ENCODE measurements at regions not wholly inside any gene's neighbourhood (a gene's known extent, or its start where the extent isn't known, plus 50 kb on each side); places are given as distances from the start of the nearest gene placed in this dataset.

- H2BK5ac ChIP-seq (ENCODE audit: low read depth, low read length, poor library complexity) = no peak overlapping the region
- H3K9me3 ChIP-seq (ENCODE audit: insufficient read depth, low read depth, low read length) = peaks cover 6% of the 10 kb centered on the region
- no peak overlapping the region for H2AFZ ChIP-seq (ENCODE audit: insufficient read depth, low read length, poor library complexity)
- no CpG with 5 or more reads among the region's 6 CpGs for WGBS (ENCODE audit: extremely low coverage, insufficient coverage, insufficient read length)
- peaks cover 15% of the 10 kb centered on the region for H3K79me1 ChIP-seq (ENCODE audit: low read length)
- peak overlapping the region; percentile 28 for H3K27ac ChIP-seq (ENCODE audit: low read depth, low read length)
- H3K4me3 ChIP-seq (ENCODE audit: low read depth, low read length) = no peak overlapping the region
- no peaks in the 10 kb centered on the region for H3K27me3 ChIP-seq (ENCODE audit: insufficient read depth, low read length)
- no peak for DNase-seq
- no peak overlapping the region for H2BK12ac ChIP-seq (ENCODE audit: low read length)
- no peaks in the 10 kb centered on the region for H3K36me3 ChIP-seq (ENCODE audit: control insufficient read depth in 1 of 2, insufficient read depth in 2 of 2, low read length in 2 of 2)
- H2BK120ac ChIP-seq (ENCODE audit: insufficient read depth, low read length, poor library complexity) = no peak overlapping the region
- no peak overlapping the region for H3K9ac ChIP-seq (ENCODE audit: low read length)
- no peak overlapping the region for H3K18ac ChIP-seq (ENCODE audit: low read length)
- no peak overlapping the region for H4K91ac ChIP-seq (ENCODE audit: low read depth, low read length)
- no peak overlapping the region for H3K14ac ChIP-seq (ENCODE audit: low read length)
- peaks cover 3 to 9% of the 10 kb centered on the region in 2 experiments for H3K4me1 ChIP-seq (ENCODE audit: control insufficient read depth in 1 of 2, insufficient read depth in 2 of 2, low read length in 2 of 2)
- no peak overlapping the region for H4K8ac ChIP-seq (ENCODE audit: low read depth, low read length)
- H4K12ac ChIP-seq (ENCODE audit: low read depth, low read length) = no peak overlapping the region
- H3K23ac ChIP-seq (ENCODE audit: low read length) = no peak overlapping the region
- H2AK5ac ChIP-seq (ENCODE audit: low read length) = no peak overlapping the region
- H3K4me2 ChIP-seq (ENCODE audit: low read length) = no peak overlapping the region
- no peak overlapping the region for H3K4ac ChIP-seq (ENCODE audit: low read depth, low read length)
- H3K79me2 ChIP-seq (ENCODE audit: control insufficient read depth, insufficient read depth, low read length, poor library complexity) = no peaks in the 10 kb centered on the region
Measured at GRCh38 chr1:214120951-214121350, 133.2 kb downstream of the PROX1 start.

- Histone ChIP-seq H3K4me2 (ENCODE audit: low read length) (no peak overlapping the region), H3K36me3 (ENCODE audit: control insufficient read depth in 1 of 2, insufficient read depth in 2 of 2, low read length in 2 of 2) (no peaks in the 10 kb centered on the region), H3K79me1 (ENCODE audit: low read length) (peaks cover 21% of the 10 kb centered on the region), H2BK120ac (ENCODE audit: insufficient read depth, low read length, poor library complexity) (peak overlapping the region; percentile 12), H3K4ac (ENCODE audit: low read depth, low read length) (no peak overlapping the region), H2BK5ac (ENCODE audit: low read depth, low read length, poor library complexity) (no peak overlapping the region), H3K27ac (ENCODE audit: low read depth, low read length) (no peak overlapping the region), H3K9me3 (ENCODE audit: insufficient read depth, low read depth, low read length) (peaks cover 6% of the 10 kb centered on the region), H2AFZ (ENCODE audit: insufficient read depth, low read length, poor library complexity) (no peak overlapping the region), H3K4me1 (ENCODE audit: control insufficient read depth in 1 of 2, insufficient read depth in 2 of 2, low read length in 2 of 2) (peaks cover 7 to 9% of the 10 kb centered on the region in 2 experiments), H3K79me2 (ENCODE audit: control insufficient read depth, insufficient read depth, low read length, poor library complexity) (no peaks in the 10 kb centered on the region), H3K9ac (ENCODE audit: low read length) (no peak overlapping the region), H3K4me3 (ENCODE audit: low read depth, low read length) (no peak overlapping the region), H3K23ac (ENCODE audit: low read length) (no peak overlapping the region), H4K8ac (ENCODE audit: low read depth, low read length) (peak overlapping the region; percentile 21), H2BK12ac (ENCODE audit: low read length) (peak overlapping the region; percentile 80), H2AK5ac (ENCODE audit: low read length) (peak overlapping the region; percentile 45), H3K18ac (ENCODE audit: low read length) (no peak overlapping the region), H4K12ac (ENCODE audit: low read depth, low read length) (no peak overlapping the region), H3K27me3 (ENCODE audit: insufficient read depth, low read length) (no peaks in the 10 kb centered on the region), H3K14ac (ENCODE audit: low read length) (peak overlapping the region; percentile 56), H4K91ac (ENCODE audit: low read depth, low read length) (peak overlapping the region; percentile 21)
- WGBS (ENCODE audit: extremely low coverage, insufficient coverage, insufficient read length) = no CpG with 5 or more reads among the region's 6 CpGs
- DNase-seq = no peak
Measured at GRCh38 chr1:214122110-214122509, 134.3 kb downstream of the PROX1 start.

GRCh38 chr1:214123061-214123784, 135.4 kb downstream of the PROX1 start:
- Histone ChIP-seq H4K91ac (ENCODE audit: low read depth, low read length) (no peak overlapping the region), H3K14ac (ENCODE audit: low read length) (no peak overlapping the region), H2AFZ (ENCODE audit: insufficient read depth, low read length, poor library complexity) (no peak overlapping the region), H2BK12ac (ENCODE audit: low read length) (no peak overlapping the region), H3K79me1 (ENCODE audit: low read length) (peaks cover 21% of the 10 kb centered on the region), H3K4me3 (ENCODE audit: low read depth, low read length) (no peak overlapping the region), H4K8ac (ENCODE audit: low read depth, low read length) (no peak overlapping the region), H4K12ac (ENCODE audit: low read depth, low read length) (no peak overlapping the region), H3K27me3 (ENCODE audit: insufficient read depth, low read length) (no peaks in the 10 kb centered on the region), H3K18ac (ENCODE audit: low read length) (no peak overlapping the region), H2BK120ac (ENCODE audit: insufficient read depth, low read length, poor library complexity) (peak overlapping the region; percentile 40), H2AK5ac (ENCODE audit: low read length) (no peak overlapping the region), H3K4me1 (ENCODE audit: control insufficient read depth in 1 of 2, insufficient read depth in 2 of 2, low read length in 2 of 2) (peaks cover 7 to 9% of the 10 kb centered on the region in 2 experiments), H3K4me2 (ENCODE audit: low read length) (no peak overlapping the region), H3K9ac (ENCODE audit: low read length) (no peak overlapping the region), H3K79me2 (ENCODE audit: control insufficient read depth, insufficient read depth, low read length, poor library complexity) (no peaks in the 10 kb centered on the region), H3K27ac (ENCODE audit: low read depth, low read length) (peak overlapping the region; percentile 84), H3K9me3 (ENCODE audit: insufficient read depth, low read depth, low read length) (peaks cover 1% of the 10 kb centered on the region), H3K36me3 (ENCODE audit: control insufficient read depth in 1 of 2, insufficient read depth in 2 of 2, low read length in 2 of 2) (no peaks in the 10 kb centered on the region), H3K23ac (ENCODE audit: low read length) (no peak overlapping the region), H3K4ac (ENCODE audit: low read depth, low read length) (no peak overlapping the region), H2BK5ac (ENCODE audit: low read depth, low read length, poor library complexity) (peak overlapping the region; percentile 62)
- DNase-seq = peak; percentile 25 to 62
- WGBS (ENCODE audit: extremely low coverage, insufficient coverage, insufficient read length) = no CpG with 5 or more reads among the region's 7 CpGs

GRCh38 chr1:214124281-214124805, 136.6 kb downstream of the PROX1 start:
- H2BK12ac ChIP-seq (ENCODE audit: low read length) = no peak overlapping the region
- H2BK5ac ChIP-seq (ENCODE audit: low read depth, low read length, poor library complexity) = peak overlapping the region; percentile 27
- peaks cover 23% of the 10 kb centered on the region for H3K79me1 ChIP-seq (ENCODE audit: low read length)
- no peak overlapping the region for H3K18ac ChIP-seq (ENCODE audit: low read length)
- H3K27me3 ChIP-seq (ENCODE audit: insufficient read depth, low read length) = no peaks in the 10 kb centered on the region
- no CpG with 5 or more reads among the region's 7 CpGs for WGBS (ENCODE audit: extremely low coverage, insufficient coverage, insufficient read length)
- H4K91ac ChIP-seq (ENCODE audit: low read depth, low read length) = no peak overlapping the region
- no peak overlapping the region for H2BK120ac ChIP-seq (ENCODE audit: insufficient read depth, low read length, poor library complexity)
- H3K4ac ChIP-seq (ENCODE audit: low read depth, low read length) = no peak overlapping the region
- no peak overlapping the region for H2AK5ac ChIP-seq (ENCODE audit: low read length)
- H3K4me2 ChIP-seq (ENCODE audit: low read length) = no peak overlapping the region
- H3K9me3 ChIP-seq (ENCODE audit: insufficient read depth, low read depth, low read length) = no peaks in the 10 kb centered on the region
- H4K12ac ChIP-seq (ENCODE audit: low read depth, low read length) = no peak overlapping the region
- H3K23ac ChIP-seq (ENCODE audit: low read length) = no peak overlapping the region
- no peaks in the 10 kb centered on the region for H3K79me2 ChIP-seq (ENCODE audit: control insufficient read depth, insufficient read depth, low read length, poor library complexity)
- H3K27ac ChIP-seq (ENCODE audit: low read depth, low read length) = peak overlapping the region; percentile 84
- H3K36me3 ChIP-seq (ENCODE audit: control insufficient read depth in 1 of 2, insufficient read depth in 2 of 2, low read length in 2 of 2) = no peaks in the 10 kb centered on the region
- no peak overlapping the region for H3K9ac ChIP-seq (ENCODE audit: low read length)
- peaks cover 7 to 9% of the 10 kb centered on the region in 2 experiments for H3K4me1 ChIP-seq (ENCODE audit: control insufficient read depth in 1 of 2, insufficient read depth in 2 of 2, low read length in 2 of 2)
- H3K14ac ChIP-seq (ENCODE audit: low read length) = no peak overlapping the region
- H4K8ac ChIP-seq (ENCODE audit: low read depth, low read length) = no peak overlapping the region
- no peak overlapping the region for H3K4me3 ChIP-seq (ENCODE audit: low read depth, low read length)
- DNase-seq = no peak
- H2AFZ ChIP-seq (ENCODE audit: insufficient read depth, low read length, poor library complexity) = no peak overlapping the region

All from trophoblast cell (in vitro differentiated cells and primary cell).